ENCODE measurements at regions not wholly inside any gene's neighbourhood (a gene's known extent, or its start where the extent isn't known, plus 50 kb on each side); places are given as distances from the start of the nearest gene placed in this dataset.

- intact Hi-C loops (cut with DNase I; ENCODE audit: low total_unique reads), result no loop called here
- Histone ChIP-seq H3K4me1 (no peaks in the 10 kb centered on the region), H3K36me3 (no peaks in the 10 kb centered on the region), H3K9me3 (no peaks in the 10 kb centered on the region), H3K27ac (no peak overlapping the region), H3K27me3 (no peaks in the 10 kb centered on the region), H3K4me3 (no peak overlapping the region)
- DNase-seq, result no peak
- TF ChIP-seq CTCF (IDR thresholded peaks at IDR 0.05) (no peak), POLR2A (IDR thresholded peaks at IDR 0.05) (no peak)
These were observed 464.3 kb upstream of the NRP1 start for GRCh38 chr10:33798754-33799153.

- H3K9me3 ChIP-seq, result no peaks in the 10 kb centered on the region
- H3K36me3 ChIP-seq, result no peaks in the 10 kb centered on the region
- intact Hi-C loops (cut with DNase I; ENCODE audit: low total_unique reads), result no loop called here
- no peak for DNase-seq
- TF ChIP-seq CTCF (IDR thresholded peaks at IDR 0.05) (no peak), POLR2A (IDR thresholded peaks at IDR 0.05) (no peak)
- no peaks in the 10 kb centered on the region for H3K4me1 ChIP-seq
- H3K4me3 ChIP-seq, result no peak overlapping the region
- no peak overlapping the region for H3K27ac ChIP-seq
- H3K27me3 ChIP-seq, result no peaks in the 10 kb centered on the region
These were observed 462.2 kb upstream of the NRP1 start for GRCh38 chr10:33796680-33797079.

GRCh38 chr10:33795529-33795928 is 461.1 kb upstream of the NRP1 start:
- intact Hi-C loops (cut with DNase I; ENCODE audit: low total_unique reads), result no loop called here
- TF ChIP-seq CTCF (IDR thresholded peaks at IDR 0.05) (no peak), POLR2A (IDR thresholded peaks at IDR 0.05) (no peak)

GRCh38 chr10:33794460-33794859 is 460.0 kb upstream of the NRP1 start:
- Histone ChIP-seq H3K4me3 (no peak overlapping the region), H3K9me3 (no peaks in the 10 kb centered on the region), H3K27ac (no peak overlapping the region), H3K36me3 (no peaks in the 10 kb centered on the region), H3K4me1 (no peaks in the 10 kb centered on the region), H3K27me3 (no peaks in the 10 kb centered on the region)
- intact Hi-C loops (cut with DNase I; ENCODE audit: low total_unique reads), result no loop called here
- DNase-seq, result no peak
- no peak for TF ChIP-seq CTCF (IDR thresholded peaks at IDR 0.05)
- TF ChIP-seq POLR2A (IDR thresholded peaks at IDR 0.05), result no peak

More at GRCh38 chr10:33795529-33795928, 461.1 kb upstream of the NRP1 start:
- no peak for DNase-seq
- Histone ChIP-seq H3K4me1 (no peaks in the 10 kb centered on the region), H3K27ac (no peak overlapping the region), H3K9me3 (no peaks in the 10 kb centered on the region), H3K36me3 (no peaks in the 10 kb centered on the region), H3K4me3 (no peak overlapping the region), H3K27me3 (no peaks in the 10 kb centered on the region)

GRCh38 chr10:33793793-33794192 is 459.3 kb upstream of the NRP1 start:
- TF ChIP-seq POLR2A (IDR thresholded peaks at IDR 0.05), result no peak
- TF ChIP-seq CTCF (IDR thresholded peaks at IDR 0.05), result no peak
- no peak for DNase-seq
- intact Hi-C loops (cut with DNase I; ENCODE audit: low total_unique reads), result no loop called here

More at GRCh38 chr10:33793793-33794192, 459.3 kb upstream of the NRP1 start:
- Histone ChIP-seq H3K36me3 (no peaks in the 10 kb centered on the region), H3K9me3 (no peaks in the 10 kb centered on the region), H3K4me3 (no peak overlapping the region), H3K27me3 (no peaks in the 10 kb centered on the region), H3K4me1 (no peaks in the 10 kb centered on the region), H3K27ac (no peak overlapping the region)

Measured in uterus (tissue), 3 donors.